ENCODE measurements at regions not wholly inside any gene's neighbourhood (a gene's known extent, or its start where the extent isn't known, plus 50 kb on each side); places are given as distances from the start of the nearest gene placed in this dataset.
"Not testable (repeated sequence)": the region's sequence is repeated elsewhere in the genome, so short reads cannot be mapped to it uniquely, and the experiment has no call there.

- no peaks in the 10 kb centered on the region for H3K27me3 ChIP-seq (ENCODE audit: low read depth, low read length)
- no peaks in the 10 kb centered on the region for H3K9me3 ChIP-seq (ENCODE audit: control insufficient read depth in 1 of 2, low read length in 2 of 2)
- H3K27ac ChIP-seq (ENCODE audit: low read length) = no peak overlapping the region
- no peaks in the 10 kb centered on the region for H3K4me1 ChIP-seq (ENCODE audit: control insufficient read depth in 1 of 2, insufficient read depth in 2 of 2, low read length in 2 of 2)
- no peak overlapping the region for H3K4me3 ChIP-seq (ENCODE audit: low read depth in 1 of 2, low read length in 2 of 2)
- no peaks in the 10 kb centered on the region for H3K36me3 ChIP-seq (ENCODE audit: control insufficient read depth in 1 of 2, insufficient read depth in 2 of 2, low read length in 2 of 2)
These were observed 243.2 kb upstream of the RGMB start for GRCh38 chr5:98530224-98530623.

- no peaks in the 10 kb centered on the region for H3K36me3 ChIP-seq (ENCODE audit: control insufficient read depth in 1 of 2, insufficient read depth in 2 of 2, low read length in 2 of 2)
- H3K27ac ChIP-seq (ENCODE audit: low read length) = no peak overlapping the region
- H3K27me3 ChIP-seq (ENCODE audit: low read depth, low read length) = no peaks in the 10 kb centered on the region
- no peak overlapping the region for H3K4me3 ChIP-seq (ENCODE audit: low read depth in 1 of 2, low read length in 2 of 2)
- H3K4me1 ChIP-seq (ENCODE audit: control insufficient read depth in 1 of 2, insufficient read depth in 2 of 2, low read length in 2 of 2) = peaks cover 0 to 9% of the 10 kb centered on the region in 2 donors
- H3K9me3 ChIP-seq (ENCODE audit: control insufficient read depth in 1 of 2, low read length in 2 of 2) = peaks cover 0 to 4% of the 10 kb centered on the region in 2 donors
These were observed 237.6 kb upstream of the RGMB start for GRCh38 chr5:98535901-98536300.

- Histone ChIP-seq H3K27me3 (ENCODE audit: low read depth, low read length) (no peaks in the 10 kb centered on the region), H3K9me3 (ENCODE audit: control insufficient read depth in 1 of 2, low read length in 2 of 2) (peaks cover 0 to 10% of the 10 kb centered on the region in 2 donors), H3K4me1 (ENCODE audit: control insufficient read depth in 1 of 2, insufficient read depth in 2 of 2, low read length in 2 of 2) (peaks cover 0 to 9% of the 10 kb centered on the region in 2 donors), H3K36me3 (ENCODE audit: control insufficient read depth in 1 of 2, insufficient read depth in 2 of 2, low read length in 2 of 2) (no peaks in the 10 kb centered on the region), H3K27ac (ENCODE audit: low read length) (no peak overlapping the region), H3K4me3 (ENCODE audit: low read depth in 1 of 2, low read length in 2 of 2) (no peak overlapping the region)
These were observed 233.4 kb upstream of the RGMB start for GRCh38 chr5:98540056-98540455.

- Histone ChIP-seq H3K27ac (ENCODE audit: low read length) (no peak overlapping the region), H3K27me3 (ENCODE audit: low read depth, low read length) (no peaks in the 10 kb centered on the region), H3K4me3 (ENCODE audit: low read depth in 1 of 2, low read length in 2 of 2) (no peak overlapping the region), H3K4me1 (ENCODE audit: control insufficient read depth in 1 of 2, insufficient read depth in 2 of 2, low read length in 2 of 2) (peaks cover 0 to 3% of the 10 kb centered on the region in 2 donors), H3K9me3 (ENCODE audit: control insufficient read depth in 1 of 2, low read length in 2 of 2) (peaks cover 0 to 10% of the 10 kb centered on the region in 2 donors), H3K36me3 (ENCODE audit: control insufficient read depth in 1 of 2, insufficient read depth in 2 of 2, low read length in 2 of 2) (no peaks in the 10 kb centered on the region)
These were observed 231.8 kb upstream of the RGMB start for GRCh38 chr5:98541641-98542040.

GRCh38 chr5:98543490-98543889, 230.0 kb upstream of the RGMB start:
- Histone ChIP-seq H3K27ac (ENCODE audit: low read length) (no peak overlapping the region), H3K36me3 (ENCODE audit: control insufficient read depth in 1 of 2, insufficient read depth in 2 of 2, low read length in 2 of 2) (no peaks in the 10 kb centered on the region), H3K27me3 (ENCODE audit: low read depth, low read length) (no peaks in the 10 kb centered on the region), H3K4me3 (ENCODE audit: low read depth in 1 of 2, low read length in 2 of 2) (no peak overlapping the region), H3K4me1 (ENCODE audit: control insufficient read depth in 1 of 2, insufficient read depth in 2 of 2, low read length in 2 of 2) (no peaks in the 10 kb centered on the region), H3K9me3 (ENCODE audit: control insufficient read depth in 1 of 2, low read length in 2 of 2) (peaks cover 0 to 10% of the 10 kb centered on the region in 2 donors)

- H3K4me1 ChIP-seq (ENCODE audit: control insufficient read depth in 1 of 2, insufficient read depth in 2 of 2, low read length in 2 of 2); H3K4me3 ChIP-seq (ENCODE audit: low read depth in 1 of 2, low read length in 2 of 2); H3K27me3 ChIP-seq (ENCODE audit: low read depth, low read length); H3K36me3 ChIP-seq (ENCODE audit: control insufficient read depth in 1 of 2, insufficient read depth in 2 of 2, low read length in 2 of 2); H3K27ac ChIP-seq (ENCODE audit: low read length); H3K9me3 ChIP-seq (ENCODE audit: control insufficient read depth in 1 of 2, low read length in 2 of 2): not testable (repeated sequence)
These were observed 226.5 kb upstream of the RGMB start for GRCh38 chr5:98546924-98547323.

- Histone ChIP-seq H3K27me3 (ENCODE audit: low read depth, low read length) (no peaks in the 10 kb centered on the region), H3K4me1 (ENCODE audit: control insufficient read depth in 1 of 2, insufficient read depth in 2 of 2, low read length in 2 of 2) (no peaks in the 10 kb centered on the region), H3K36me3 (ENCODE audit: control insufficient read depth in 1 of 2, insufficient read depth in 2 of 2, low read length in 2 of 2) (no peaks in the 10 kb centered on the region), H3K4me3 (ENCODE audit: low read depth in 1 of 2, low read length in 2 of 2) (no peak overlapping the region), H3K27ac (ENCODE audit: low read length) (no peak overlapping the region), H3K9me3 (ENCODE audit: control insufficient read depth in 1 of 2, low read length in 2 of 2) (no peaks in the 10 kb centered on the region)
These were observed 216.8 kb upstream of the RGMB start for GRCh38 chr5:98556712-98557111.

- Histone ChIP-seq H3K27me3 (ENCODE audit: low read depth, low read length) (no peaks in the 10 kb centered on the region), H3K36me3 (ENCODE audit: control insufficient read depth in 1 of 2, insufficient read depth in 2 of 2, low read length in 2 of 2) (no peaks in the 10 kb centered on the region), H3K4me3 (ENCODE audit: low read depth in 1 of 2, low read length in 2 of 2) (no peak overlapping the region), H3K27ac (ENCODE audit: low read length) (no peak overlapping the region), H3K4me1 (ENCODE audit: control insufficient read depth in 1 of 2, insufficient read depth in 2 of 2, low read length in 2 of 2) (no peaks in the 10 kb centered on the region), H3K9me3 (ENCODE audit: control insufficient read depth in 1 of 2, low read length in 2 of 2) (no peaks in the 10 kb centered on the region)
These were observed 215.5 kb upstream of the RGMB start for GRCh38 chr5:98557916-98558315.

GRCh38 chr5:98563885-98564653, 209.4 kb upstream of the RGMB start:
- no peaks in the 10 kb centered on the region for H3K36me3 ChIP-seq (ENCODE audit: control insufficient read depth in 1 of 2, insufficient read depth in 2 of 2, low read length in 2 of 2)
- H3K4me1 ChIP-seq (ENCODE audit: control insufficient read depth in 1 of 2, insufficient read depth in 2 of 2, low read length in 2 of 2) = peaks cover 0 to 4% of the 10 kb centered on the region in 2 donors
- H3K27me3 ChIP-seq (ENCODE audit: low read depth, low read length) = no peaks in the 10 kb centered on the region
- no peak overlapping the region for H3K27ac ChIP-seq (ENCODE audit: low read length)
- no peaks in the 10 kb centered on the region for H3K9me3 ChIP-seq (ENCODE audit: control insufficient read depth in 1 of 2, low read length in 2 of 2)
- H3K4me3 ChIP-seq (ENCODE audit: low read depth in 1 of 2, low read length in 2 of 2) = no peak overlapping the region

GRCh38 chr5:98564836-98565235, 208.6 kb upstream of the RGMB start:
- Histone ChIP-seq H3K36me3 (ENCODE audit: control insufficient read depth in 1 of 2, insufficient read depth in 2 of 2, low read length in 2 of 2) (no peaks in the 10 kb centered on the region), H3K4me3 (ENCODE audit: low read depth in 1 of 2, low read length in 2 of 2) (no peak overlapping the region), H3K4me1 (ENCODE audit: control insufficient read depth in 1 of 2, insufficient read depth in 2 of 2, low read length in 2 of 2) (peaks cover 0 to 4% of the 10 kb centered on the region in 2 donors), H3K27me3 (ENCODE audit: low read depth, low read length) (no peaks in the 10 kb centered on the region), H3K9me3 (ENCODE audit: control insufficient read depth in 1 of 2, low read length in 2 of 2) (no peaks in the 10 kb centered on the region), H3K27ac (ENCODE audit: low read length) (no peak overlapping the region)

GRCh38 chr5:98568336-98568735, 205.1 kb upstream of the RGMB start:
- Histone ChIP-seq H3K27ac (ENCODE audit: low read length) (no peak overlapping the region), H3K9me3 (ENCODE audit: control insufficient read depth in 1 of 2, low read length in 2 of 2) (no peaks in the 10 kb centered on the region), H3K36me3 (ENCODE audit: control insufficient read depth in 1 of 2, insufficient read depth in 2 of 2, low read length in 2 of 2) (no peaks in the 10 kb centered on the region), H3K4me1 (ENCODE audit: control insufficient read depth in 1 of 2, insufficient read depth in 2 of 2, low read length in 2 of 2) (peaks cover 0 to 4% of the 10 kb centered on the region in 2 donors), H3K4me3 (ENCODE audit: low read depth in 1 of 2, low read length in 2 of 2) (no peak overlapping the region), H3K27me3 (ENCODE audit: low read depth, low read length) (no peaks in the 10 kb centered on the region)

GRCh38 chr5:98569288-98569687, 204.2 kb upstream of the RGMB start:
- no peaks in the 10 kb centered on the region for H3K36me3 ChIP-seq (ENCODE audit: control insufficient read depth in 1 of 2, insufficient read depth in 2 of 2, low read length in 2 of 2)
- H3K27me3 ChIP-seq (ENCODE audit: low read depth, low read length) = no peaks in the 10 kb centered on the region
- no peak overlapping the region for H3K27ac ChIP-seq (ENCODE audit: low read length)
- no peak overlapping the region for H3K4me3 ChIP-seq (ENCODE audit: low read depth in 1 of 2, low read length in 2 of 2)
- no peaks in the 10 kb centered on the region for H3K9me3 ChIP-seq (ENCODE audit: control insufficient read depth in 1 of 2, low read length in 2 of 2)
- peaks cover 0 to 4% of the 10 kb centered on the region in 2 donors for H3K4me1 ChIP-seq (ENCODE audit: control insufficient read depth in 1 of 2, insufficient read depth in 2 of 2, low read length in 2 of 2)
